HG03571 (cell line): ENCODE measurements at regions not wholly inside any gene's neighbourhood (a gene's known extent, or its start where the extent isn't known, plus 50 kb on each side); places are given as distances from the start of the nearest gene placed in this dataset.

Experiments
- ATAC-seq: cut with Tn5 transposase; IDR thresholded peaks from one replicate; pipeline ENCODE4 v1.9.1; 2021; ENCODE audit not compliant: unreplicated experiment

GRCh38 chr6:28732052-28732451 lies 191.7 kb downstream of the TRIM27 start:
- no peak for ATAC-seq

GRCh38 chr6:28734443-28734959 lies 189.3 kb downstream of the TRIM27 start:
- ATAC-seq = no peak

- no peak for ATAC-seq
These were observed 187.7 kb downstream of the TRIM27 start for GRCh38 chr6:28736121-28736520.

GRCh38 chr6:28737750-28738395 lies 185.9 kb downstream of the TRIM27 start:
- no peak for ATAC-seq

- no peak for ATAC-seq
These were observed 185.4 kb downstream of the TRIM27 start for GRCh38 chr6:28738396-28738765.

GRCh38 chr6:28741363-28741762 lies 182.4 kb downstream of the TRIM27 start:
- ATAC-seq = no peak

GRCh38 chr6:28742668-28743270 lies 181.0 kb downstream of the TRIM27 start:
- ATAC-seq = no peak

- ATAC-seq = no peak
These were observed 180.5 kb downstream of the TRIM27 start for GRCh38 chr6:28743271-28743789.

GRCh38 chr6:28747083-28747630 lies 176.6 kb downstream of the TRIM27 start:
- no peak for ATAC-seq

GRCh38 chr6:28747631-28748157 lies 176.1 kb downstream of the TRIM27 start:
- ATAC-seq = no peak

- ATAC-seq = no peak
These were observed 175.6 kb downstream of the TRIM27 start for GRCh38 chr6:28748192-28748591.

- no peak for ATAC-seq
These were observed 172.8 kb downstream of the TRIM27 start for GRCh38 chr6:28750926-28751458.

- no peak for ATAC-seq
These were observed 172.3 kb downstream of the TRIM27 start for GRCh38 chr6:28751514-28751913.

- ATAC-seq = no peak
These were observed 171.8 kb downstream of the TRIM27 start for GRCh38 chr6:28751963-28752350.

- ATAC-seq = no peak
These were observed 166.2 kb downstream of the TRIM27 start for GRCh38 chr6:28757429-28758045.

- ATAC-seq = no peak
These were observed 165.6 kb downstream of the TRIM27 start for GRCh38 chr6:28758046-28758817.

- no peak for ATAC-seq
These were observed 165.0 kb downstream of the TRIM27 start for GRCh38 chr6:28758818-28759235.

- no peak for ATAC-seq
These were observed 159.6 kb downstream of the TRIM27 start for GRCh38 chr6:28764014-28764723.

GRCh38 chr6:28764761-28765282 lies 159.0 kb downstream of the TRIM27 start:
- no peak for ATAC-seq

GRCh38 chr6:28765978-28766351 lies 157.8 kb downstream of the TRIM27 start:
- ATAC-seq = no peak
